Epidermal melanocyte (primary cell): ENCODE measurements at regions not wholly inside any gene's neighbourhood (a gene's known extent, or its start where the extent isn't known, plus 50 kb on each side); places are given as distances from the start of the nearest gene placed in this dataset.

Experiments
- DNase-seq: peaks from one replicate; pipeline ENCODE4 v3.0.0; 2011; ENCODE audit warnings: low spot score; ENCODE audit not compliant: insufficient read length

GRCh38 chr10:108147346-108147745 is 982.8 kb upstream of the SORCS1 start:
- no peak for DNase-seq

DNA sequence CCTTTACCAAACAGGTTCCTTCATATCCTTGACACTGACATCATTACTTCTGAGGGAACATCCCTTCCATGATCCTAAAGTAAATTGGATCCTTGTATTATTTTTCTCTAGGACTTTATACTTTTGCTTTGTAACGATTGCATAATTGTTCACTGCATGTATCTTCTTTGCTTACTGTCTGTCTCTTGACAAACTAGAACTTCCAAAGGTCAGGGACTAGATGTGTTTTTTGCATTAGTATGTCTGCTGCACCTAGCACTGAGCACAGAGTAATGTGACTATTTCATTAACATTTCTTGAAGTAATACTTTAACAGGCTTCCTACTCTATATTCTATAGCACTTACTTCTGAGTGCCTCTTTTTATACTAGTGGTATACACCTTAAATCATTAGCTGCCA is 976.6 kb upstream of the SORCS1 start:
- no peak for DNase-seq

DNA sequence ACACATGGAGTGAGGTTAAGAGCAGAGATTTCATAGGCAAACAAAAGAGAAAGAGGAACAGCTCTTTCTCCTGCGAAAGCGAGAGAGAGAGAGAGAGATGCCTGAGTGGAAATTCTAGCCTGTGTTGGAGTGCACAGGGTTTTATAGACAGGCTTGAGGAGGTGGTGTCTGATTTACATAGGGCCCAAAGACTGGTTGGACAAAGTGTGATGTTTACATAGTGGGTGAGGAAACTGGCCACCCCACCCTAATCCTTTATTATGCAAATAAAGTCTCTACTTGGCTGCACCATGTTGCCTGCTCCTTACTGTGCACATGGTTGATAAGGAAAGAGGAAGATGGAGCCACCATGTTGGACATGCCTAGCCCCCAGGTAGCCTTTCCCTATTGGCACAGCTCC is 967.8 kb upstream of the SORCS1 start:
- no peak for DNase-seq

- no peak for DNase-seq
Observed at GRCh38 chr10:108130575-108130974, 966.1 kb upstream of the SORCS1 start.

GRCh38 chr10:108112218-108112617 is 947.7 kb upstream of the SORCS1 start:
- no peak for DNase-seq

- DNase-seq = no peak
Observed at GRCh38 chr10:108104551-108105156, 940.1 kb upstream of the SORCS1 start.

DNA sequence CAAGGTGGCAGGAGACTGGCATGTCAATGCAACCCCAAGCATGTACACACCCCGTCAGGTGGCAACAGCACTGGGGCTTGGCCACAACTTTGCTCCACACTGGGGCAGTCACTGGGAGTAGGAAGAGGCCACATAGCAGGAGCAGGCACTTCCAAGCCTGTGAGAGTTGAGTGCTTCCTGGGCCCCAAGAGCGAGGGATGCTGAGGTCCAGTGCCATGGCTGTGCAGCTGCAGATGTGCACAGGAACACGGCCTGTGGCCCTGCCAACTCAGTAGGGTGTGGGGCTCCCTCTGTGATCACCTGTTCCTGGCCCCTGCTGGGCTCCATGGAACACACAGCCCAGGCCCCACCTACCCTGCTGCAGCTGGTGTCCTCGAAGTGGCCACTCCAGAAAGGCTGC is 932.8 kb upstream of the SORCS1 start:
- no peak for DNase-seq

GRCh38 chr10:108095932-108096925 is 931.7 kb upstream of the SORCS1 start:
- DNase-seq = no peak

DNA sequence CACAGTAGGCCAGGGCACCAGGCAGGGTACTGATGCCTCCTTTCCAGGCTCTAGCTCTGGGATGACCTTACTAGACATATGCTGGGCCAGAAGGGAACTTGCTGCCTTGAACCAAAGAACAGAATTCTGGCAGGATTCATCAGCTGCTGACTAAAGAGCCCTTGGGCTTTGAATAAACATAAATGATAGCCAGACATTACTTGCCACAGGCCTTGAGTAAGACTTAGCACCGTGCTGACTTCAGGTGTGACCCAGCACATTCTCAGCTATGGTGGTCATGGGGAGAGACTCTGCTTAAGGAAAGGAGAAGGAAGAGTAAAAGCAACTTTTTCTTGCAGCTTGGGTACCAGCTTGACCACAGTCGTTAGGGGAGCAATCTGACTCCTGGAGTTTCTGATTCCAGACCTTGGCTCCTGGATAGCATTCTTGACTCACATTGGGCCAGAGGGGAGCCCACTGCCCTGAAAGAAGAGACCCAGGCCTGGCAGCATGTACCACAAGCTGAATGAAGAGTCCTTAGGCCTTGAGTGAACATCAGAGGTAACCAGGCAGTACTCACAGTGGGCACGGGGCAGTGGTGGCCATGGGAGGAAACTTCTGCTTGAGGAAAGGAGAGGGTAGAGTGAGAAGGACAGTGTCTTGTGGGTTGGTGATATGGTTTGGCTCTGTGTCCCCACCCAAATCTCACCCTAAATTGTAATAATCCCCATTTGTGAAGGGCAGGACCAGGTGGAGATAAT is 926.1 kb upstream of the SORCS1 start:
- no peak for DNase-seq

DNA sequence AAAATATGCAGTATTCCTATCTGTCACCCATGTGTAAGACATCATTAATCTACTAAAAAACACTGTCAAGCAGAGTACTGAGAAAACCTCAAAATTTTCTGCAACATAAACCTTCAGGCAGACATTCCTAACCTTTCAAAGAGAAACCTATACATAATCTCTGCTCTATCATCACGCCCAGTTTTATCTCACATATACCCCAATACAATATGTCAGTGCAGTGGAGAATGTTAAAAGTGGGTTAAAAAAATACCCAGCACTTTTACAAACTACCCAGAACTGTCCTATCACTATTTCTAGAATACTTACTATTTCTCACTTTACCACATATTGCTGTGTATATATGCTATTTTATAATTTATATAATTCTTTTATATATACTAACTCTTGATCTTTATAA is 922.0 kb upstream of the SORCS1 start:
- DNase-seq = no peak

- DNase-seq = no peak
Observed at GRCh38 chr10:108082596-108082995, 918.1 kb upstream of the SORCS1 start.

DNA sequence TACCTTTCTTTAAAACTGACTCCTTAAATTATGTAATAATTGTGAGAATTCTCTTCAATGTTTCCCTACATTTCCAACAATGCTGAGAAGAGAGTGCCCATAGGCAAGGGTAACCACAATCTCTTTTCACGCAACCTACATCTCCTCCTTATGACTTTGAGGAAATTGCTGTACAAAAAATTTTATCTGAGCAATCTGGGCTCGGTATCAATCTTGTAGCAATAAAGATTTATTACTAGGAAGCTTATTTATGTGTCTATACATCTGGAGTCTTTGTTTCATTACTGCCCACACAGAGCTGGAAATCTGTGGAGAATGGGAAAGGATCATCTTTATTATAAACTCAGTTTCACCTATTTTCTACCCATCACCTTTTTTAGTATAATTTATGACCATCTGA is 913.8 kb upstream of the SORCS1 start:
- no peak for DNase-seq

DNA sequence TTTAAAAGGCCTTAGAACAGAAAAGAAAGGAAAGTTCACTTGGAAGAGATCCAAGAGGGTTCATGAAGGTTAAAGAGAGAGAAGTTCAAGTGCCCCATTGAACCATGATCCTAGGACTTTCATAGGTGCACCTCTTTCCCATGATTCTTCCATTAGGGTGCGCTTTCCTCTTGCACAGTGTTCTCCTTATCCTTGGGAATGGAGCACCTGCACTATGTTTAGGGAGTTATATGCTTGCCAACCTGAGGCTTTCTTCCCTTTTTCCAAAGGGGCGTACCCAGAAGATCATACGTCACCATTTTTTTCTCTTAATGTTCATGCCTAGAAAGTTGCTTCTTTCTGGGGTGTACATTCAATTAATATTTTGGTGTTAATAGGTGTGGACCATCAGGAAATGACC is 908.0 kb upstream of the SORCS1 start:
- DNase-seq = no peak

DNA sequence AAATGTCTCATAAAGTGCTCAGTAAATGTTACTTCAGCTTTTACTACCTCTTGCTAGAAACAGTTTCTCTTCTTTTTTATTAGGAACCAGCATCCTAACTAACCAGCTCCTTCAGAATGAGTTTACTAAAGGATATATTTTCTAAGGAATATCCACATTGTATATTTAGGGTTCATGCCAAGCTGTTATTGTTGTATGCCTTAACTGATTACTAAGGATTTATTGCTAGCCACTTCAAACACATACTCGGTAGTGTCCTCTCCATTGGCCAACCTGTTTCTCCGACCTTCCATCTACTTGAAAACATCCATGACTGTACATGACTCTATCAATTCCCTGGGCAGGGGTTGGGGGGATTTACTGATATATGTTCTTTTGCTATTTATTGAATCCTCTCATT is 906.3 kb upstream of the SORCS1 start:
- no peak for DNase-seq

GRCh38 chr10:108069096-108069495 is 904.6 kb upstream of the SORCS1 start:
- no peak for DNase-seq

DNA sequence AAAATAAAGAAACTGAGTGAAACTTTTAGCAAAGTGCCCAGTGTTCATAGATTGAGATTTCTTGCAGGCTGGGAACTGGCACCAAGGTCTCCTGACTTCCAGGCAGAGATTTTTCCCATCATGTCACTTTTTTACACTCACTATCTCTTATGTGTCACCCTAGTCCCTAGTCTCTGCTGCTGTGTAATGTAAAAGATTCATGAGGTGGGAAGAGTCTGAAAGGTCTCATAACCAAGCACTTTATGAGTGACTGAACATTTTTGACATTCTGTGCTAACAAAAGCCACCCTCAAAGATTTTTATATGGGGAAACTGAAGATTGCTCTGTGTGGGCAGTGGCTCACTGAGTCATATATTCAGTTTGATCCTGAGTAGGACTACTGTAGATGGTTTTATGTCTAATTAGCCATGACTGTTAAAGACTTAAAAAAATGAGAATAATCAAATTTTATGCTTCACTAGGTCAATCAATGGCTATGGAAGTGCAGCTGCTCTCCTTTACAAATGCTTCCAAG is 900.3 kb upstream of the SORCS1 start:
- DNase-seq = no peak

DNA sequence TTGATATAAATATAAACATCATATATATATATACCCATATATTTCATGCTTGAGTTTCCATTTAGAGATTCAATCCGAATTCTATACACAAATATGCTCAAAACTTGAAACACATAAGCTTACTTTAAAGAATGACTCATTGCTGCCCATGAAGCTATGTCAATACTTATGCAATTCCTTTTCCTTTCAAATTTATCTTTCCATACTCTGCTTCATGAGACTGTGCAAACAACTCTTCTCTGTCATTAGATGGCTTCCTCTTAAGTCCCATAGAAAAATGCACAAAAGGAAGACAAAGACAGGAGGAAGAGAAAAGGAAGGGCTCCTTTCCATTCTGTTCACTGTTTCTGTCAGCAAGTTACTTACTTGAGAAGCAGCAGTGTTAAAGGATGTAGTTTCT is 895.7 kb upstream of the SORCS1 start:
- DNase-seq = no peak

- DNase-seq = no peak
Observed at GRCh38 chr10:108055506-108055905, 891.0 kb upstream of the SORCS1 start.

DNA sequence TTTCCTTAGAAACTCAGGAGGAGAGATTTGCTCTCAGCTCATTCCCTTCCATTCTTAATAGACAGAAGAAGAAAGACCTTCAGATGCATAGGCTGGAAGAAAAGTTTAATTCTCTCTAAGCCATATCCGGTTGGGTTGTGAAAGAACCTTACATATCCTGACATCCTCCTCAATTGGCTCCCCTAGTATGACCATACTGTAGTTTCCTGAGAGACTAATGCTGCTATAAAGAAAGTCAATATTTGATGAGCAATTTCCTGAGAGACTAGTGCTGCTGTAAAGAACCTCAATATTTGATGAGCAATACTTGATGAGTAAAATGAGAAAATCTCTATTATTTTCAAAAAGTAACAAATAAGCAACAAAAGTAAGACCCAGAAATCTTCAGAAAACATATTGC is 888.5 kb upstream of the SORCS1 start:
- no peak for DNase-seq

- DNase-seq = no peak
Observed at GRCh38 chr10:108051218-108051617, 886.7 kb upstream of the SORCS1 start.

DNA sequence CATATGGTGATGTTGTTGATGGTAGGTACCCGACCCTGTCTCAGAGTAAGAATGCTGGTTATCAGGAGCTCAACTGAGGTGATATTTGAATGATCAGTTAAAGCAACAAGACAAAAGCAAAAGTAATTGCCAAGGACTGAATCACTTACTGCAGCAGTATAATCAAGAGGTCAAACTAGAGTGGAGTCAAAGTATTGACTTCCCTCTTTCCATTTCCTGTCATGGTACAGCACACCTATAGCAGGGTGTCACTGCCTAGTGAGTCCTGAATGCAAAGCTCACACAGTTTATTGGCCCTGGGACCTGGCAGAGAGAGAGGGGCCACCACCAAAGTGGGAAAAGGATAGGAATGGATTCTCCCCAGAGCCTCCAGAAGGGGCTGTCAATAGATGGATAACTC is 886.1 kb upstream of the SORCS1 start:
- DNase-seq = no peak

DNA sequence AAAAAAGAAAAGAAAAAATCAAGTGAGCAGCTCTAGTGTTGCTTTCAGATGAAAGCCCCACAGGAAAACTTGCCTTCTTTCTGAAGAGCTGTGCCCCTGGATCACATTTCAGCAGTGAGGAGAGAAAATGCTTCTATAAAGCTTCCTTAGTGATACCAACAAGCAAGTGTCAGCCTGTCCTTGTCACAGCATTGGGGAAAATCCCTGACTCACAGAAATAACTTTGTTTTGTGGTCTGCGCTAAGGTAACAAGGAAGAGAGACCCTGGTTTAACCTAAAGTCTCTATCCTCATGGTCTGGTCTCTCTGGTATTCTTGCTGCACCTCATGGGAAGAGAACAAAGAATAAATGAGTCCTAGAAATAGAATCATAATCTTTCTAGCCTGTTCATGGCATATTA is 885.2 kb upstream of the SORCS1 start:
- DNase-seq = no peak
